HEK293 (cell line): ENCODE measurements at regions not wholly inside any gene's neighbourhood (a gene's known extent, or its start where the extent isn't known, plus 50 kb on each side); places are given as distances from the start of the nearest gene placed in this dataset.

Experiments
- ZBTB21 ChIP-seq: fragments of 450-650 bp; formaldehyde crosslinking; IDR thresholded peaks from 2 replicates; pipeline ENCODE4 v1.5.1; 2017; ENCODE audit warnings: missing biosample characterization, missing genetic modification characterization
- ZBTB7A ChIP-seq: fragments of 450-650 bp; formaldehyde crosslinking; IDR thresholded peaks from 2 replicates; pipeline ENCODE4 v1.5.1; 2016; ENCODE audit warnings: low read depth, missing biosample characterization, missing genetic modification characterization
- ZNF140 ChIP-seq: fragments of 450-650 bp; formaldehyde crosslinking; IDR thresholded peaks from 2 replicates; pipeline ENCODE4 v1.5.1; 2016; ENCODE audit warnings: missing biosample characterization, missing genetic modification characterization
- ZNF169 ChIP-seq: fragments of 450-650 bp; formaldehyde crosslinking; IDR thresholded peaks from 2 replicates; pipeline ENCODE4 v1.5.1; 2016; ENCODE audit warnings: missing biosample characterization, missing genetic modification characterization
- ZNF324 ChIP-seq: fragments of 450-650 bp; formaldehyde crosslinking; IDR thresholded peaks from 2 replicates; pipeline ENCODE4 v1.5.1; 2016; ENCODE audit warnings: missing biosample characterization, missing genetic modification characterization
- ZNF571 ChIP-seq: fragments of 450-650 bp; formaldehyde crosslinking; IDR thresholded peaks from 2 replicates; pipeline ENCODE4 v1.5.0; 2017; ENCODE audit warnings: missing biosample characterization, missing genetic modification characterization
- TF ChIP-seq, protein P1 (sequence below): fragments of 450-650 bp; formaldehyde crosslinking; IDR thresholded peaks from 2 replicates; pipeline ENCODE4 v1.5.1; 2017; ENCODE audit warnings: missing biosample characterization, missing genetic modification characterization
- TF ChIP-seq, protein P2 (sequence below): fragments of 450-650 bp; formaldehyde crosslinking; IDR thresholded peaks from 2 replicates; pipeline ENCODE4 v1.5.1; 2016; ENCODE audit warnings: missing biosample characterization, missing genetic modification characterization

DNA sequence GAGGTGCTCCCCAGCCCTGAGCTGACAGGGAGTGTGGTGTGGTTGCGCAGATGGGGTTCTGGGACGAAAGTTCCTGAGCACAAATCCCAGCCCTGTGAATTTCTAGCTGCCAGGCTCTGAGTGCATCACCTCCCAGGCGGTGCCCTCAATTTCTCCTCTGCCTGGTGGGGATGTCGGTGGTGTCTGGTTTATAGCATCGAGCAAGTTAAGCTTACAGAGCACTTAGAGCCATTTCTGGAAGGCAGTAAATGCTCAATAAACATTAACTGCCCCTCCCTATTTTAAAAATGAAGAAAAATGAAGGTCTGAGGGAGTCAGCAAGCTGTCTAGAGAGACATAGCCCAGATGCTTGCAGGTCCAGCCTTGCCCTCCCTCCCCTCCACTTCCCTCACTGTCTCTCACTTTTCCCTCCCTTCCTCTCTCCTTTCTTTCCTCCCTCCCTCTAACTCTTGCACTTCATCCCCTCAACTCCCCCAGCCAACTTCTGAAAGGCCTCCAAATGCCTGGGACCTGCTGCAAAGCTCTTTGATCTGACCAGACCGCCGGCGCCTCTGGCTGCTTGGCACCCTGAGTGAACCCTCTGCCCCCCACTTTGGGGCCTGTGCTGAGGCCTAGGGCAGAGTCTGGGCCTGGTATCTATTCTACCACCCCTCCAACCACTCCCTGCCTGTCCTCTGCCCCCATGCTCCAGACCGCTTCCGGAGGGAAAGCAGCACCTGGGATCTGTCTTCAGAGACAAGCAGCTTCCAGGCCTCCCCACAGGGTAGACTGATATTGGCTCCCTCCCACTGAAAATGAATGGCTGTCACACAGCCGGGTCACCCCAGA lies 438.3 kb downstream of the RPS24 start:
- TF ChIP-seq, protein P1, sequence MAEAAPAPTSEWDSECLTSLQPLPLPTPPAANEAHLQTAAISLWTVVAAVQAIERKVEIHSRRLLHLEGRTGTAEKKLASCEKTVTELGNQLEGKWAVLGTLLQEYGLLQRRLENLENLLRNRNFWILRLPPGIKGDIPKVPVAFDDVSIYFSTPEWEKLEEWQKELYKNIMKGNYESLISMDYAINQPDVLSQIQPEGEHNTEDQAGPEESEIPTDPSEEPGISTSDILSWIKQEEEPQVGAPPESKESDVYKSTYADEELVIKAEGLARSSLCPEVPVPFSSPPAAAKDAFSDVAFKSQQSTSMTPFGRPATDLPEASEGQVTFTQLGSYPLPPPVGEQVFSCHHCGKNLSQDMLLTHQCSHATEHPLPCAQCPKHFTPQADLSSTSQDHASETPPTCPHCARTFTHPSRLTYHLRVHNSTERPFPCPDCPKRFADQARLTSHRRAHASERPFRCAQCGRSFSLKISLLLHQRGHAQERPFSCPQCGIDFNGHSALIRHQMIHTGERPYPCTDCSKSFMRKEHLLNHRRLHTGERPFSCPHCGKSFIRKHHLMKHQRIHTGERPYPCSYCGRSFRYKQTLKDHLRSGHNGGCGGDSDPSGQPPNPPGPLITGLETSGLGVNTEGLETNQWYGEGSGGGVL, result no peak
- TF ChIP-seq ZNF169 (tag by site-specific recombination) (no peak), ZBTB7A (no peak), ZBTB21 (tag by site-specific recombination) (no peak), ZNF571 (no peak), ZNF324 (tag by site-specific recombination) (no peak), ZNF140 (tag by site-specific recombination) (no peak)
- TF ChIP-seq, protein P2, sequence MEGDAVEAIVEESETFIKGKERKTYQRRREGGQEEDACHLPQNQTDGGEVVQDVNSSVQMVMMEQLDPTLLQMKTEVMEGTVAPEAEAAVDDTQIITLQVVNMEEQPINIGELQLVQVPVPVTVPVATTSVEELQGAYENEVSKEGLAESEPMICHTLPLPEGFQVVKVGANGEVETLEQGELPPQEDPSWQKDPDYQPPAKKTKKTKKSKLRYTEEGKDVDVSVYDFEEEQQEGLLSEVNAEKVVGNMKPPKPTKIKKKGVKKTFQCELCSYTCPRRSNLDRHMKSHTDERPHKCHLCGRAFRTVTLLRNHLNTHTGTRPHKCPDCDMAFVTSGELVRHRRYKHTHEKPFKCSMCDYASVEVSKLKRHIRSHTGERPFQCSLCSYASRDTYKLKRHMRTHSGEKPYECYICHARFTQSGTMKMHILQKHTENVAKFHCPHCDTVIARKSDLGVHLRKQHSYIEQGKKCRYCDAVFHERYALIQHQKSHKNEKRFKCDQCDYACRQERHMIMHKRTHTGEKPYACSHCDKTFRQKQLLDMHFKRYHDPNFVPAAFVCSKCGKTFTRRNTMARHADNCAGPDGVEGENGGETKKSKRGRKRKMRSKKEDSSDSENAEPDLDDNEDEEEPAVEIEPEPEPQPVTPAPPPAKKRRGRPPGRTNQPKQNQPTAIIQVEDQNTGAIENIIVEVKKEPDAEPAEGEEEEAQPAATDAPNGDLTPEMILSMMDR (tag by site-specific recombination), result no peak
